Aorta (tissue), 5 donors: ENCODE measurements at regions not wholly inside any gene's neighbourhood (a gene's known extent, or its start where the extent isn't known, plus 50 kb on each side); places are given as distances from the start of the nearest gene placed in this dataset.
"Not testable (repeated sequence)": the region's sequence is repeated elsewhere in the genome, so short reads cannot be mapped to it uniquely, and the experiment has no call there.

ENCODE experiments used
- ATAC-seq: fragments of 200-7000 bp; cut with Tn5 transposase; one replicate; pipeline ENCODE4 v1.9.1; 2022; ENCODE audit warnings: moderate library complexity; ENCODE audit not compliant: low FRiP score
- DNase-seq, 2 donors: peaks; one replicate each; pipeline ENCODE4 v3.0.0-alpha.2; 2020
- H3K27ac ChIP-seq, 2 donors: one replicate each; pipeline ENCODE4 v1.5.1; 2013; ENCODE audit warnings: low read length in 2 of 2, mild to moderate bottlenecking in 2 of 2, moderate library complexity in 2 of 2, control low read depth in 1 of 2, inconsistent platforms in 1 of 2, low read depth in 1 of 2
- H3K27me3 ChIP-seq, 2 donors: one replicate each; pipeline ENCODE4 v1.6.1; 2013; ENCODE audit warnings: control low read depth in 1 of 2, low read length in 1 of 2, mild to moderate bottlenecking in 1 of 2, moderate library complexity in 1 of 2; ENCODE audit not compliant: insufficient read depth in 2 of 2, control insufficient read depth in 1 of 2
- H3K36me3 ChIP-seq, 2 donors: one replicate each; pipeline ENCODE4 v1.6.1; 2013; ENCODE audit warnings: control low read depth in 1 of 2, low read length in 1 of 2, mild to moderate bottlenecking in 1 of 2; ENCODE audit not compliant: insufficient read depth in 2 of 2, control insufficient read depth in 1 of 2
- H3K4me1 ChIP-seq, 2 donors: one replicate each; pipeline ENCODE4 v1.6.1; 2013; ENCODE audit warnings: low read length in 2 of 2, control low read depth in 1 of 2, mild to moderate bottlenecking in 1 of 2, moderate library complexity in 1 of 2; ENCODE audit not compliant: insufficient read depth in 2 of 2, control insufficient read depth in 1 of 2
- H3K4me3 ChIP-seq, 2 donors: one replicate each; pipeline ENCODE4 v1.5.1; 2013; ENCODE audit warnings: low read length in 2 of 2, control low read depth in 1 of 2, mild to moderate bottlenecking in 1 of 2
- H3K9me3 ChIP-seq: one replicate; pipeline ENCODE4 v1.6.1; 2013; ENCODE audit warnings: mild to moderate bottlenecking, low read length; ENCODE audit not compliant: control insufficient read depth
- WGBS, 2 donors: extraction: QIAGEN DNeasy Blood & Tissue Kit; methylation state at CpG; one replicate each; pipeline ENCODE4 v1.1.7; 2013; 5-methylcytosine and 5-hydroxymethylcytosine counted together
- intact Hi-C, 2 donors: fragments of 100-400 bp; cut with DNase I; formaldehyde crosslinking; loops; one replicate each; pipeline versions ENCODE4 v1.14.2 to v1.15.0; 2022
- donor health status: healthy with polysubstance abuse.
- donor health status: Bipolar disorder and iron deficiency.
- donor health status: DM: no; HTN: no; CAD: no.
- donor health status: DM: no; HTN: no; CAD: no.
- donor health status: DM: yes; HTN: yes; CAD: no.

- intact Hi-C loops, result no loop called here
- Histone ChIP-seq H3K4me1 (no peaks in the 10 kb centered on the region), H3K27ac (no peak overlapping the region), H3K36me3 (no peaks in the 10 kb centered on the region), H3K4me3 (no peak overlapping the region), H3K27me3 (no peaks in the 10 kb centered on the region), H3K9me3 (no peaks in the 10 kb centered on the region)
- no peak for DNase-seq
- no peak for ATAC-seq
- WGBS, 2 donors, result 36 to 59% methylated on average over 9 of the region's 9 CpGs
Measured at GRCh38 chr19:28318469-28319179, 894.3 kb downstream of the UQCRFS1 start.

GRCh38 chr19:28316464-28316863 is 896.5 kb downstream of the UQCRFS1 start:
- H3K9me3 ChIP-seq, result no peaks in the 10 kb centered on the region
- no peaks in the 10 kb centered on the region for H3K27me3 ChIP-seq
- no peak overlapping the region for H3K4me3 ChIP-seq
- DNase-seq (no peak), ATAC-seq (no peak)
- intact Hi-C loops, result no loop called here
- no peak overlapping the region for H3K27ac ChIP-seq
- no peaks in the 10 kb centered on the region for H3K4me1 ChIP-seq
- 62 to 69% methylated on average over 7 of the region's 7 CpGs for WGBS, 2 donors
- H3K36me3 ChIP-seq, result no peaks in the 10 kb centered on the region

GRCh38 chr19:28314756-28315155 is 898.2 kb downstream of the UQCRFS1 start:
- Histone ChIP-seq H3K27me3 (no peaks in the 10 kb centered on the region), H3K27ac (no peak overlapping the region), H3K9me3 (no peaks in the 10 kb centered on the region), H3K4me1 (no peaks in the 10 kb centered on the region), H3K36me3 (no peaks in the 10 kb centered on the region), H3K4me3 (no peak overlapping the region)
- ATAC-seq (no peak), DNase-seq (no peak)
- intact Hi-C loops, result no loop called here
- WGBS, 2 donors, result 51 to 80% methylated on average over 3 of the region's 3 CpGs

GRCh38 chr19:28314287-28314686 is 898.7 kb downstream of the UQCRFS1 start:
- Histone ChIP-seq H3K4me3 (no peak overlapping the region), H3K27ac (no peak overlapping the region), H3K9me3 (peaks cover under 1% of the 10 kb centered on the region), H3K36me3 (no peaks in the 10 kb centered on the region), H3K27me3 (no peaks in the 10 kb centered on the region), H3K4me1 (no peaks in the 10 kb centered on the region)
- ATAC-seq (no peak), DNase-seq (no peak)
- 55 to 59% methylated on average over 4 of the region's 4 CpGs for WGBS, 2 donors
- intact Hi-C loops, result no loop called here

GRCh38 chr19:28313633-28314032 is 899.3 kb downstream of the UQCRFS1 start:
- DNase-seq, result no peak
- H3K36me3 ChIP-seq, result no peaks in the 10 kb centered on the region
- WGBS, 2 donors, result 5 to 15% methylated on average over 10 of the region's 10 CpGs
- H3K27me3 ChIP-seq, result no peaks in the 10 kb centered on the region
- no peaks in the 10 kb centered on the region for H3K4me1 ChIP-seq
- no peak overlapping the region for H3K27ac ChIP-seq
- H3K9me3 ChIP-seq, result peaks cover 1% of the 10 kb centered on the region
- intact Hi-C loops, result no loop called here
- peak; percentile 68 for ATAC-seq
- no peak overlapping the region for H3K4me3 ChIP-seq

- Histone ChIP-seq H3K27ac (no peak overlapping the region), H3K9me3 (peaks cover 1% of the 10 kb centered on the region), H3K4me3 (no peak overlapping the region), H3K36me3 (no peaks in the 10 kb centered on the region), H3K4me1 (no peaks in the 10 kb centered on the region), H3K27me3 (no peaks in the 10 kb centered on the region)
- WGBS, 2 donors, result 58 to 86% methylated on average over 8 of the region's 8 CpGs
- DNase-seq (no peak), ATAC-seq (no peak)
- intact Hi-C loops, result no loop called here
Measured at GRCh38 chr19:28312269-28312668, 900.7 kb downstream of the UQCRFS1 start.

- intact Hi-C loops, H3K36me3 ChIP-seq, H3K4me1 ChIP-seq, H3K27ac ChIP-seq, DNase-seq, H3K27me3 ChIP-seq, ATAC-seq, H3K4me3 ChIP-seq, H3K9me3 ChIP-seq: not testable (repeated sequence)
- WGBS, 2 donors, result 46 to 68% methylated on average over 1 to 2 of the region's 2 CpGs
Measured at GRCh38 chr19:28310829-28311228, 902.1 kb downstream of the UQCRFS1 start.

GRCh38 chr19:28309070-28309469 is 903.9 kb downstream of the UQCRFS1 start:
- WGBS, 2 donors, result 61 to 73% methylated on average over 5 of the region's 5 CpGs
- no peak for ATAC-seq
- intact Hi-C loops, result no loop called here

GRCh38 chr19:28307963-28308362 is 905.0 kb downstream of the UQCRFS1 start:
- intact Hi-C loops, result no loop called here
- WGBS, 2 donors, result 52 to 63% methylated on average over 1 of the region's 1 CpG

More at GRCh38 chr19:28309070-28309469, 903.9 kb downstream of the UQCRFS1 start:
- H3K4me1 ChIP-seq, result no peaks in the 10 kb centered on the region
- H3K27ac ChIP-seq, result no peak overlapping the region
- no peak for DNase-seq
- H3K4me3 ChIP-seq, result no peak overlapping the region
- no peaks in the 10 kb centered on the region for H3K36me3 ChIP-seq
- no peaks in the 10 kb centered on the region for H3K27me3 ChIP-seq
- peaks cover 1% of the 10 kb centered on the region for H3K9me3 ChIP-seq

More at GRCh38 chr19:28307963-28308362, 905.0 kb downstream of the UQCRFS1 start:
- no peak overlapping the region for H3K27ac ChIP-seq
- H3K9me3 ChIP-seq, result peaks cover 1% of the 10 kb centered on the region
- no peaks in the 10 kb centered on the region for H3K27me3 ChIP-seq
- no peaks in the 10 kb centered on the region for H3K36me3 ChIP-seq
- DNase-seq (no peak), ATAC-seq (no peak)
- H3K4me3 ChIP-seq, result no peak overlapping the region
- no peaks in the 10 kb centered on the region for H3K4me1 ChIP-seq
